ENCODE measurements at regions not wholly inside any gene's neighbourhood (a gene's known extent, or its start where the extent isn't known, plus 50 kb on each side); places are given as distances from the start of the nearest gene placed in this dataset.

GRCh38 chr1:83813576-83813975, 185.4 kb downstream of the TTLL7 start:
- no peak for DNase-seq

GRCh38 chr1:83810144-83810543, 188.8 kb downstream of the TTLL7 start:
- DNase-seq = no peak

DNA sequence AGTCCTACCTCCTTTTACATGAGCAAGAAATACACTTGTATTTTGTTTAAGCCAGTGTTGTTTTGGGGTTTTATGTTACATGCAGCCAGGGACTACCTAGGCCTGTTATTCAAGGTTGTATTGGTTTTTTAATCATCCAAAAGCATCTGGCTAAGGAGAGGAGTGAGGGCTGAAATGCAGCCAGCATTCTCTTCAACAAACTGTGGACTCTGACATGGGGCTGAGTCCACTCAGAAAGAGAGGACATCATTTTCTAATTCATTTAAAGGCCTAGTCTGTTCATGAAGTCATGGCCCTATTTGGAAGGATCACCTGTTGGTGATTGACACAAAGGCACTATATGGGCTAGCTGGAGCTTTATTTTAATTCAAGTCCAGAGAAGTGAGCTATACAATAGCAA, 190.4 kb downstream of the TTLL7 start:
- DNase-seq = no peak

- no peak for DNase-seq
Measured at GRCh38 chr1:83807821-83808220, 191.1 kb downstream of the TTLL7 start.

DNA sequence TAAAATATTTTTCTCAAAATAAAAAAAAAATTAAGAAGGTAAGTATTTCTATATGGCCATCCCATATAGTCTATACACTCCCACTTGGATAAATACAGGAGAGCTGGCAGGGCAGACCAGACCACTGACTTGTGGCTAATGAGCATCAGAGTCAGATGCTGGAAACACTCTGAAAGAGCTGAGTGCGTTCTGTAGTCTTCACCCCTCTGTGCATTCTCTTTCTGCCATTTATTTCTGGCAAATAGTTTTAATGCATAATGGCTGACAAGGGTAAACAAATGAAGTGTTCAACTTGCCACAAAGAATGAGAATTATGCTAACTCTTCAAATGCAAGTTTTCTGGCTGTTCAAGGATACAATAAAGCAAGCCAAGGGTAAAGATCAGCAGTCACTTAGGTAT, 191.7 kb downstream of the TTLL7 start:
- DNase-seq = no peak

GRCh38 chr1:83805921-83806320, 193.0 kb downstream of the TTLL7 start:
- no peak for DNase-seq

- DNase-seq = no peak
Measured at GRCh38 chr1:83802460-83803152, 196.3 kb downstream of the TTLL7 start.

DNA sequence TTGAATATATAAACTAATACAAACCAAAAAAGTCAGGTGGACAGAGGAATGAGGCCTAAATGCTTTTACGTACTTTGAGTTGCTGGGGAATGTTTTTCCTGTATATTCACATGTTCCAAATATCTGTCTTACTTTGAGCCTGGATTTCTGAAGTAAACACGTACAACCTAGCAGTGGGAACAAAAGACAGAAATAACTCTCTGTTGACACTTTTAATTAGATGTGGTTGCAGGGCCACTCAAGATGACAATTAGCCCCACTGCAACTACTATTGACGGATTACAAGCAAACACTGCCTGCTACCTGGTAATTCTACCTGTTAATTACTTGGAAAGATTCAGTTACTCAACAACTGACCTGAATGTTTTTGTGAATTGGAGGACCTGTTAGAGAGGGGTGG, 196.9 kb downstream of the TTLL7 start:
- no peak for DNase-seq

GRCh38 chr1:83800066-83800465, 198.9 kb downstream of the TTLL7 start:
- DNase-seq = no peak

GRCh38 chr1:83799594-83799993, 199.3 kb downstream of the TTLL7 start:
- no peak for DNase-seq

GRCh38 chr1:83798965-83799364, 200.0 kb downstream of the TTLL7 start:
- DNase-seq = no peak

DNA sequence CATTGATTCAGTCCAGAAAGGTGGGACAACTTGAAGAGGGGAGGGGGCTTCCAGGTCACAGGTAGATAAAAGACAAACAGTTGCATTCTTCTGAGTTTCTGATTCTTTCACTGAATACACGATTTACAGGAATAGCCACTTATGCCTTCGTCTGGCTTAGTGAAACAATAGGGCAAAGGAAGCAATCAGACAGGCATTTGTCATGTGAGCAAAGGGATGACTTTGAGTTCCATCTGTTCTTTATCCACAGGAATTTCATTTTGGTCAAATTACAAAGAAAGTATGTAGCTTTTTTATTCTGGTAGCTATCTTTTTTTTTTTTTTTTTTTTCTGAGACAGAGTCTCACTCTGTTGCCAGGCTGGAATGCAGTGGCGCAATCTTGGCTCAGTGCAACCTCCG, 202.5 kb downstream of the TTLL7 start:
- no peak for DNase-seq

DNA sequence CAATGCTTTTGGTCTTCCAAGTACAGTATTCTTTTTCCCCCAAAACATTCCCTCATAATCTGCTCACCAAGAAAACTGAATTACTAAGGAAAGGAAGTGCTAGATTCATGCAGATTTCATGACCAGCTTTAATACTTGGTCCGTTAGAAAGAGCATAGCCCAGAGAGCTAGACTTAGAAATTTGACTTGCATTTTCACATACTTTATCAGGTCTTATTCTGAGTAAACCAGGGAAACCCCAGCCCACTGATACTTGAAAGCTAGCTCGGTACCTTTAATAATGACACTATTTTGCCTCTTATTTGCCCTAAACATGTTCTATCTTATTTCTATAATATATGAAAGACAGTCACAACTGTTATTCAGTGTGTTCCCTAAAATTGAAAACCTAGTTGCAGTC, 204.5 kb downstream of the TTLL7 start:
- no peak for DNase-seq

DNA sequence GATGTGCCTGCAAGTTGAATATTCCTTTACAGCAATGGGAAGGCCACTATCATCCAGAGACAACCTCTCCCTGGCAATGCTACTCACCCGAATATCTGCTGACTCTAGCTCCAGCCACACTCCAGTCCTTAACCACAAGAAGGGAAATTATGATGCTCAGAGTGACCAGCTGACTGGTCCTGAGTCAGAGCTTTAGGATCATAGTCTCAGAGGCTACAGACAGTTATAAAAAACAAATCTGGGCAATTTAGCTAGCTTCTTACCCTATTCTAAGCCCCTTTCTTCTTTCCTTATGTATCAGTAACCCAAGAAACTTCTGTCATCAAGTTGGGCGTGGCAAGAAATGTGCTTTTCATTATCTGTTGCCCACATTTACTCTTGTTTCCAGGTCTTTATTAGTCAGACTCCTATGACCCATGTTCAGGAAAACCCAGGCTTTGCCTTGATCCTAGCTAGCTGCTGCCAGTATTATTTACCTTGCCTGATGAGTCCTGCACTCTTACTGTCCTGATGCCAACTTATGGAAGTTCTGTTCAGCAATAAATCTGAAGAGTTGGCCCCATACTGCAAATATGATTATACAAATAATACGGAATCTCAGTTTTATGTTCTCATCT, 207.0 kb downstream of the TTLL7 start:
- DNase-seq = no peak

DNA sequence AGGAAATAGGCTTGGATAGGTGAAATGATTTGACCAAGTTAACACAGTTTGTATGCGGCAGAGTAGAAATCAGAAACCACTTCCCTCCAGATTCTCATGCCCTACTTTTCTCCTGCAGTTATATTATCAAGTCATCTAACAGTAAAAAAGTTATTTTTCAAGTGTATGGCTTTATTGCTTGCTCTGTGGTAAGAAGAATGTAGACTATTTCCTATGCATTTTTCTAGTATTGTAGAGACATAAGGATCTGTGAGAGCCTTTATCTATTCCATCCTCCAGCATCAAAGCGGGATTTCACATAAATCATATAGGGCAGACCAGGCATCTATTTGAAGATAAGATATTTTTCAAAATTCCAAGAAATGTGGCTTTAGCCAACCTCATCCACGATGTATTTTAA, 208.5 kb downstream of the TTLL7 start:
- no peak for DNase-seq

- no peak for DNase-seq
Measured at GRCh38 chr1:83787246-83787998, 211.5 kb downstream of the TTLL7 start.

- DNase-seq = no peak
Measured at GRCh38 chr1:83781667-83782066, 217.3 kb downstream of the TTLL7 start.

GRCh38 chr1:83779565-83779964, 219.4 kb downstream of the TTLL7 start:
- no peak for DNase-seq

DNA sequence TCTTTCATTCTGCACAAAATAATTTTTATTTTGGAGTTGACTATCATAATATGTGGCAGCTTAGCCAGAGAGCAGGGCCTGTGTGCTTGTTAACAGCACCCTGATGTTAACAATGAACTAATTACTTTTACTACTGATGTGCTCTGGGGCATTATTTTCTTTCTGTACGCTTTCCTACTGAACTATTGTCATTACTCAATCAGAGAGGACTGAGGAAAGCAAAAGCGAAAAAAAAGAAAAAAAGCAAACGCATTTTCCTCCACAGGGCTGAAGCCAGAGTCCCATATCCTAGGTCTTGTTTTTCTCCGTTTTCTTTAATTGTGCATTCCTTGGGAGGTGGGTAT, 221.2 kb downstream of the TTLL7 start:
- no peak for DNase-seq

GRCh38 chr1:83776913-83777757, 221.8 kb downstream of the TTLL7 start:
- DNase-seq = no peak

- no peak for DNase-seq
Measured at GRCh38 chr1:83775977-83776603, 222.8 kb downstream of the TTLL7 start.

DNA sequence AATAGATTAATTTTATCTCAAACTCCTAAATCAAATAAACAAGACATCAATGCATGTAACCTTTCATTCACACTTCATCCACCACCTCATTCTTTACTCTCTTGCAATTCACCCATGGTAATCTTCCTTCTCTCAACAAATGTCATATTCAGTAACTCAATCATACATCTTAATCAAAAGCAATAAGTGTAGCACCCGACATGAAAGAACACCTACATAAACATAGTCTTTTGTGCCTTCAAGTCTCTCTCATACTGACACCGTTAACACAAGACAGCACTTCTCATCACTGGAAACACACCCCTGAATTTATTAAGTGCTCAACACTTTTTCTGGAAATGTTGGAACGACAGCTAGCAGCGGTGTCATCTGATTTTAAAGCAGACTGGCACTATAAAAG, 225.9 kb downstream of the TTLL7 start:
- DNase-seq = no peak

DNA sequence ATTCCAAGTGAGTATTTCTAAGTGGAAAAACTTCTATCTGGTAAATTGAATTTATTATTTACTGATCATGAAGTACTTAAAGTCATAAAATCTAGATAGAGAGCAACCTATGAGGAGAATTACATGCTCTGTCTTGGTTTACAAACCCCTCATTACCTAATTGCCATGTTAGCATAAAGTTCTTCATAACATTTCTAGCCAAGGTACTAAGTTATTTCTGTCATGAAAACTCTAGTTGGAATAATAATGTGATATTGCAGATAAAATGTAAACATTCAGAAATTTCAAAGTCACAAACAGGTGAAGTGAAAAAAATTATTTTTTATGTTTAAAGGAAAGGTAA, 228.6 kb downstream of the TTLL7 start:
- no peak for DNase-seq
